ENCODE measurements at regions not wholly inside any gene's neighbourhood (a gene's known extent, or its start where the extent isn't known, plus 50 kb on each side); places are given as distances from the start of the nearest gene placed in this dataset.

GRCh38 chr4:101419336-101420135, 72.2 kb upstream of the PPP3CA start:
- ChIA-PET CTCF (interaction anchor here (1.1 kb wide), 1 partner anchor 177 kb away, joined by 3 read pairs; no protein-coding TSS in a partner anchor), POLR2A (interaction anchor here (1.3 kb wide), 1 partner anchor 72 kb away, joined by 3 read pairs; the partner anchor contains the start of gene PPP3CA)
- Mint-ChIP-seq H3K27me3 (no peaks in the 10 kb centered on the region), H3K4me1 (peaks cover 38% of the 10 kb centered on the region), H3K36me3 (ENCODE audit: low read depth) (no peaks in the 10 kb centered on the region), H3K9me3 (peaks cover 7% of the 10 kb centered on the region), H3K4me3 (no peak overlapping the region), H3K27ac (peak overlapping the region; percentile 24)
- ATAC-seq (ENCODE audit: low read depth), result no peak
- TF ChIP-seq CTCF (IDR thresholded peaks at IDR 0.05), result no peak
- no peak for DNase-seq
- intact Hi-C loops (cut with micrococcal nuclease), result no loop called here

GRCh38 chr4:101418466-101418865, 71.1 kb upstream of the PPP3CA start:
- Mint-ChIP-seq H3K4me1 (peaks cover 38% of the 10 kb centered on the region), H3K36me3 (ENCODE audit: low read depth) (no peaks in the 10 kb centered on the region), H3K9me3 (peaks cover under 1% of the 10 kb centered on the region), H3K4me3 (peak overlapping the region; percentile 17), H3K27me3 (no peaks in the 10 kb centered on the region), H3K27ac (peak overlapping the region; percentile 30)
- ChIA-PET POLR2A (no interaction called here), CTCF (interaction anchor here (1.1 kb wide), 1 partner anchor 178 kb away, joined by 3 read pairs; no protein-coding TSS in a partner anchor)
- DNase-seq (no peak), ATAC-seq (ENCODE audit: low read depth) (no peak)
- TF ChIP-seq CTCF (IDR thresholded peaks at IDR 0.05), result no peak
- intact Hi-C loops (cut with micrococcal nuclease), result no loop called here

GRCh38 chr4:101418055-101418454, 70.7 kb upstream of the PPP3CA start:
- Mint-ChIP-seq H3K27me3 (no peaks in the 10 kb centered on the region), H3K4me3 (peak overlapping the region; percentile 17), H3K36me3 (ENCODE audit: low read depth) (no peaks in the 10 kb centered on the region), H3K9me3 (no peaks in the 10 kb centered on the region), H3K27ac (no peak overlapping the region), H3K4me1 (peaks cover 38% of the 10 kb centered on the region)
- DNase-seq (no peak), ATAC-seq (ENCODE audit: low read depth) (peak; percentile 21)
- no peak for TF ChIP-seq CTCF (IDR thresholded peaks at IDR 0.05)
- CTCF ChIA-PET, result interaction anchor here (1.1 kb wide), 1 partner anchor 179 kb away, joined by 3 read pairs; no protein-coding TSS in a partner anchor
- POLR2A ChIA-PET, result no interaction called here
- intact Hi-C loops (cut with micrococcal nuclease), result no loop called here

GRCh38 chr4:101417046-101417445, 69.7 kb upstream of the PPP3CA start:
- CTCF ChIA-PET, result no interaction called here
- no peak overlapping the region for H3K4me3 Mint-ChIP-seq
- H3K27me3 Mint-ChIP-seq, result no peaks in the 10 kb centered on the region

More at GRCh38 chr4:101417046-101417445, 69.7 kb upstream of the PPP3CA start:
- POLR2A ChIA-PET, result no interaction called here
- no peak for TF ChIP-seq CTCF (IDR thresholded peaks at IDR 0.05)
- DNase-seq (no peak), ATAC-seq (ENCODE audit: low read depth) (no peak)
- Mint-ChIP-seq H3K36me3 (ENCODE audit: low read depth) (no peaks in the 10 kb centered on the region), H3K27ac (no peak overlapping the region), H3K9me3 (peaks cover 2% of the 10 kb centered on the region), H3K4me1 (peaks cover 38% of the 10 kb centered on the region)
- intact Hi-C loops (cut with micrococcal nuclease), result no loop called here
